Prostate gland (tissue), 2 donors: ENCODE measurements at regions not wholly inside any gene's neighbourhood (a gene's known extent, or its start where the extent isn't known, plus 50 kb on each side); places are given as distances from the start of the nearest gene placed in this dataset.

ENCODE experiments used
- DNase-seq: peaks from one replicate; pipeline ENCODE4 v3.0.0-alpha.2; 2019; ENCODE audit warnings: low spot score
- H3K27ac ChIP-seq, 2 donors: fragments of 200-600 bp; sonication (generic); 2 replicates each; pipeline ENCODE4 v1.5.1; 2017 to 2019
- H3K27me3 ChIP-seq: fragments of 200-600 bp; sonication (generic); replicated peaks from 2 replicates; pipeline ENCODE4 v1.5.1; 2019; ENCODE audit not compliant: insufficient read depth
- H3K36me3 ChIP-seq, 2 donors: fragments of 200-600 bp; sonication (generic); 1 replicate in 1 of 2; 2 replicates in 1 of 2; pipeline versions ENCODE4 v1.5.1 to v1.8.1; 2017 to 2019
- H3K4me1 ChIP-seq: fragments of 200-600 bp; sonication (generic); replicated peaks from 2 replicates; pipeline ENCODE4 v1.5.1; 2019
- H3K4me3 ChIP-seq, 2 donors: fragments of 200-600 bp; sonication (generic); 2 replicates each; pipeline ENCODE4 v1.5.1; 2017 to 2019
- H3K9me3 ChIP-seq: fragments of 200-600 bp; sonication (generic); 2 replicates; pipeline ENCODE4 v1.5.1; 2017
- POLR2A ChIP-seq: fragments of 450-650 bp; IDR thresholded peaks from one replicate; pipeline ENCODE4 v1.6.1; 2016; ENCODE audit warnings: antibody characterized with exemption, mild to moderate bottlenecking
- POLR2AphosphoS5 ChIP-seq: sonication (generic); formaldehyde crosslinking; IDR thresholded peaks from one replicate; pipeline ENCODE4 v1.6.1; 2017; ENCODE audit warnings: antibody characterized with exemption
- WGBS: methylation state at CpG from one replicate; pipeline ENCODE4 v1.1.5; 2018; 5-methylcytosine and 5-hydroxymethylcytosine counted together
- intact Hi-C: fragments of 100-400 bp; cut with DNase I; formaldehyde crosslinking; loops from one replicate; pipeline ENCODE4 v1.14.2; 2022
- TF ChIP-seq, protein P1 (sequence below), 4 experiments: fragments of 200-600 bp in 2 of 4; fragments of 450-650 bp in 2 of 4; sonication (generic) in 2 of 4; IDR thresholded peaks; 1 replicate in 3 of 4; 2 replicates in 1 of 4; pipeline ENCODE4 v1.5.1; 2016 to 2019; ENCODE audit warnings: antibody characterized with exemption in 4 of 4, mild to moderate bottlenecking in 2 of 4, moderate library complexity in 2 of 4

DNA sequence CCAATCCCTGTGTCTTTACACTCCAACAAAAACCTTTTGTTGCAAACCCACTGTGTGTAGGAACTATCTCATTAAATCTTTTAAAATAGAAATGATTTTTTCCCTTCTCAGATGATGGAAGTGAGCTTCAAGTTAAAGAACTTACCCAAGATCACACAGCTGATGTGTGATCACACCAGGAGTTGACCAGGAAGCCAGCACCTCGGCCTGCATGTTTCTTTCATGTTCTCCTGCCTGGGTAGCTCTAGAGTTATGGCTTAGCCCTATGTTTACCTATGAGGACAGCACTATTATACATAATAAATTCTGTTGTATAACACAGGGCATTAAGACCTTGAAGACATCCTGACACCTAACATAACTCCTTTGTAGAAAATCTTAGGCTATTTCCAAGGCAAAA, 132.1 kb upstream of the KLHL25 start:
- DNase-seq: no peak
- WGBS: 89% methylated on average over 1 of the region's 1 CpG
- no peaks in the 10 kb centered on the region for H3K36me3 ChIP-seq
- intact Hi-C loops: no loop called here
- H3K27ac ChIP-seq: no peak overlapping the region
- H3K27me3 ChIP-seq: no peaks in the 10 kb centered on the region
- H3K4me1 ChIP-seq: no peaks in the 10 kb centered on the region
- H3K4me3 ChIP-seq: no peak overlapping the region
- TF ChIP-seq POLR2A (no peak), POLR2AphosphoS5 (no peak)
- TF ChIP-seq, protein P1, sequence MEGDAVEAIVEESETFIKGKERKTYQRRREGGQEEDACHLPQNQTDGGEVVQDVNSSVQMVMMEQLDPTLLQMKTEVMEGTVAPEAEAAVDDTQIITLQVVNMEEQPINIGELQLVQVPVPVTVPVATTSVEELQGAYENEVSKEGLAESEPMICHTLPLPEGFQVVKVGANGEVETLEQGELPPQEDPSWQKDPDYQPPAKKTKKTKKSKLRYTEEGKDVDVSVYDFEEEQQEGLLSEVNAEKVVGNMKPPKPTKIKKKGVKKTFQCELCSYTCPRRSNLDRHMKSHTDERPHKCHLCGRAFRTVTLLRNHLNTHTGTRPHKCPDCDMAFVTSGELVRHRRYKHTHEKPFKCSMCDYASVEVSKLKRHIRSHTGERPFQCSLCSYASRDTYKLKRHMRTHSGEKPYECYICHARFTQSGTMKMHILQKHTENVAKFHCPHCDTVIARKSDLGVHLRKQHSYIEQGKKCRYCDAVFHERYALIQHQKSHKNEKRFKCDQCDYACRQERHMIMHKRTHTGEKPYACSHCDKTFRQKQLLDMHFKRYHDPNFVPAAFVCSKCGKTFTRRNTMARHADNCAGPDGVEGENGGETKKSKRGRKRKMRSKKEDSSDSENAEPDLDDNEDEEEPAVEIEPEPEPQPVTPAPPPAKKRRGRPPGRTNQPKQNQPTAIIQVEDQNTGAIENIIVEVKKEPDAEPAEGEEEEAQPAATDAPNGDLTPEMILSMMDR (IDR thresholded peaks at IDR 0.05): no peak
- no peaks in the 10 kb centered on the region for H3K9me3 ChIP-seq

DNA sequence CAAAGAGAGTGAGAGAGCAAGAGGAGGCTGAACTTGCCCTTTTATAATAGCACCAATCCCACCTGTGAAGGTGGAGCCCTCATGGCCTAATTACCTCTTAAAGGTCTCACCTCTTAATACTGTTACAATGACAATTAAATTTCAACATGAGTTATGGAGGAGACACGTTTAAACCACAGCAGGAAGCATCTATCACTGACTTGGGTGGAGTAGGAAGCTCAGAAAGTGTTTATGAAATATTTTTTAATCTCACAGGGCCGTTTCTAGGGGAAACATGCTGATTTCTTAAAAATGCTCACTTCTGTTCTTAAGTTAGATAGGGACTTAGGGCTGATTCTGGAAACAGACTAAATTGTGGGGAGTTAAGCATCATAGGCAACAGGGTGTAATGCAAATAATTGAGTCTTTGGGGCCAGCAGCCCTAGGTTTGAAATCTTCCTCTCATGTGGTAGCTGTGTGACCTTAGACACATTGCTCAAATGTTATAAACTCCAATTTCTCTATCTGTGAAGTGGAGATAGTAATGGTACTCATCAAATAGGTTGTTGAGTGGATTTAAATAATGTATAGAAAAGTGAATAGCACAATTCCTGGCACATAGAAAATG, 133.3 kb upstream of the KLHL25 start:
- Histone ChIP-seq H3K4me3 (no peak overlapping the region), H3K27ac (no peak overlapping the region), H3K27me3 (no peaks in the 10 kb centered on the region), H3K9me3 (no peaks in the 10 kb centered on the region), H3K36me3 (no peaks in the 10 kb centered on the region), H3K4me1 (no peaks in the 10 kb centered on the region)
- 70% methylated on average over 2 of the region's 2 CpGs for WGBS
- DNase-seq: no peak
- intact Hi-C loops: no loop called here
- TF ChIP-seq, protein P1 (IDR thresholded peaks at IDR 0.05): no peak
- TF ChIP-seq POLR2A (no peak), POLR2AphosphoS5 (no peak)

DNA sequence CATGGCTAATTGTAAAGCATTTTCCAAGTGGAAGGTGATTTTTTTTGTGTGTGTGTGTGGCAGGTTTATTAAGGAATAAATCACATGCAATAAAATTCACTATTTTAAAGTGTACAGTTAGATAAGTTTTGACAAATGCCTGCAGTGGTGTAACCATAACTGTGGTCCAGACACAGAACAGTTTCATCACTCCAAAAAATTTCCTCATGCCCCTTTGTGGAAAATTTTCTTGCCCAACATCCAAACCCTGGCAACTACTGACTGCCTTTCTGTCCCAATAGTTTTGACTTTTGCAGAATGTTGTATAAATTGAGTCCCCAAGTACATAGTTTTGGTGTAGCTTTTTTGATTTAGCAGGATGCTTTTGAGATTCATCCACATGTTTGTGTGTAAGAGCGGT, 135.1 kb upstream of the KLHL25 start:
- intact Hi-C loops: no loop called here
- Histone ChIP-seq H3K9me3 (no peaks in the 10 kb centered on the region), H3K27ac (no peak overlapping the region), H3K4me3 (no peak overlapping the region), H3K36me3 (no peaks in the 10 kb centered on the region), H3K4me1 (no peaks in the 10 kb centered on the region), H3K27me3 (no peaks in the 10 kb centered on the region)
- TF ChIP-seq, protein P1 (IDR thresholded peaks at IDR 0.05): no peak
- no peak for TF ChIP-seq POLR2AphosphoS5
- no peak for TF ChIP-seq POLR2A
- no peak for DNase-seq
- WGBS: 87% methylated on average over 1 of the region's 1 CpG

DNA sequence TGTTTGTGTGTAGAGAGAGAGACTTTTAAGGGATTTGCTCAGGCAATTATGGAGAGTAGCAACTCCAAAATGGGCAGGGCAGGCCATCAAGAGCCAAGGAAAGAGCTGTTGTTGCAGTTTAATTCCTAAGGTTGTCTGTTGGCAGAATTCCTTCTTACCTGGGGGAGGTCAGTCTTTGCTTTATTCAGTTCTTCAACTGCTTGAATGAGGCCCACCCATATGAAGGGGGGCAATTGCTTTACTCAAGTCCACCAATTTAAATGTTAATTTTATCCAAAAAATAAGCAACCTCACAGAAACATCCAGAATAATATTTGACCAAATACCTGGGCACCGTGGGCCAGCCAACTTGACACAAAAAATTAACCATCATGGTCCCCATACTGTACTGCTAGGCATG, 137.7 kb upstream of the KLHL25 start:
- 86% methylated on average over 1 of the region's 1 CpG for WGBS
- no peak for DNase-seq
- Histone ChIP-seq H3K4me3 (no peak overlapping the region), H3K36me3 (no peaks in the 10 kb centered on the region), H3K9me3 (no peaks in the 10 kb centered on the region), H3K27ac (no peak overlapping the region), H3K27me3 (no peaks in the 10 kb centered on the region), H3K4me1 (no peaks in the 10 kb centered on the region)
- TF ChIP-seq, protein P1 (IDR thresholded peaks at IDR 0.05): no peak
- TF ChIP-seq POLR2AphosphoS5 (no peak), POLR2A (no peak)
- intact Hi-C loops: no loop called here

DNA sequence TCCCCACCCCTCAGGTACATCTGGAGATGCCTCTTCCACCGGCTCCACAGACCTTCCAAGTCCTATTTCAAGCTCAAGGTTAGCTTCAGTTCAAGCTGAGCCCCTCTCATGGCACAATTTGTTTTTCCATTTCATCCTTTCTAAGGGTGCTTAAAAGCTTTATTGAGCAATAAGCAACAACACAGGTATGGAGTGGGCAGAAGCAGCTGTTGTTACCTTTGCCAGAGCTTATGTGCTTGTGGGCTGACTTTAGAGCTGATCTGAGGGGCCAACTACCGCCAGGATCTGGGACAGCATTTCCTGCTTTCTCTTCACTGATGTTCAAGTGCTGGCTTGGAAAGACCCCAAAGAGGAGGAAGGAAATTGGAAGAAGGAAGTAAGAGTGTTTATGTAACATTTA, 140.0 kb upstream of the KLHL25 start:
- Histone ChIP-seq H3K36me3 (no peaks in the 10 kb centered on the region), H3K27ac (no peak overlapping the region), H3K27me3 (no peaks in the 10 kb centered on the region), H3K4me3 (no peak overlapping the region), H3K9me3 (no peaks in the 10 kb centered on the region), H3K4me1 (no peaks in the 10 kb centered on the region)
- DNase-seq: no peak
- intact Hi-C loops: no loop called here
- TF ChIP-seq, protein P1 (IDR thresholded peaks at IDR 0.05): no peak
- TF ChIP-seq POLR2A (no peak), POLR2AphosphoS5 (no peak)
- WGBS: 42% methylated on average over 2 of the region's 2 CpGs
